HUDEP-2 (cell line): ENCODE measurements at regions not wholly inside any gene's neighbourhood (a gene's known extent, or its start where the extent isn't known, plus 50 kb on each side); places are given as distances from the start of the nearest gene placed in this dataset.

Experiments
- DNase-seq, 76 experiments: peaks; one replicate each; lab custom pipeline; 2025; ENCODE audit not compliant: unreplicated experiment in 76 of 76; lab: John Stamatoyannopoulos, UW

DNA sequence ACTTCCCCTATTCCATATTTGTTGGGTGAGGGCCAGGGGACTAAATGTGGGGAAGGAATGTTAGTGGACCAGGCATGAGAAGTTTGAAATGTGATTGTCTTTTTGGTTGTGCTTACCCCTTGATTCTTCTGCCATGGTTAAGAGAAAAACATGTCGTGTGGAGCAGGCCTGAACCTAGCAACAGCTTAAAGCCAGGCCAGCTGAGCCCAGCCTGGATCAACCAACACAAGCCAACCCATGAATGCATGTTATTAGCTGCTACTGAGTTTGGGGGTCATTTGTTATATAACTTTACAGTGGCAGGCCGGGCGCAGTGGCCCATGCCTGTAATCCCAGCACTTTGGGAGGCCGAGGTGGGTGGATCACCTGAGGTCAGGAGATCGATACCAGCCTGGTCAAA lies 52.4 kb upstream of the TRIO start:
- no peak for DNase-seq

DNA sequence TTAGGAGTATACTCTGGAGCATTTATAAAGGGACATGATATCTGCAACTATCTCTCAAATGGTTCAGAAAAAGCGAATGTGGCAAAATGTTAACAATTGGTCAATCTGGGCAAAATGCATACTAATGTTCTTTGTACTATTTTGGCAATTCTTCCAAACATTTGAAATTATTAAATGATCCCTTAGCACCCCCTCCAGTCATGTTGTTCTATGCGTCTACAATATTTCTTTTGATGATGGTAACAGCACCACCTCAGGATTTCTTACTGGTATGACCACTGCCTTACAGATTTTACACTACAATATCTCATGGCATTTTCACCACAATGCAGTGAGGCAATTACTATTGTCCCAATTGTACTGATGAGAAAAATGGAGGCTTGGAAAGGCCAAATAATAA lies 52.9 kb upstream of the TRIO start:
- no peak for DNase-seq

DNA sequence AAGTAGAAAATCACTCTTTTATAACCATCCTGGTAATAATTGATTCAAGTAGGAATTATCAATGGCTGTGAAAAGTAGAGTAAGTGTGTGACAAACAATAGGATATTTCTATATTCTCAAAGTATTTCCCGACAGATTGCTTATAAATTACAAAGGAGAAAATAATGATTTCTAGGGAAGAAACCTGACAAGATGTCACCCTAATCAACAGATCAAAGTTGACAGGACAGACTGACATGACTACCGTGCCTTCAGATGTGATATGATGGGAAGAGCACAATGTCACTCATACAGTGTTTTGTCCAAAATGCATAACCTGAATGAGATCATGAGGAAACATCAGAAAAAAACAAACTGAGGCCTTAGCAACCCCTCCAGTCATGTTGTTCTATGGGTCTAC lies 53.9 kb upstream of the TRIO start:
- no peak for DNase-seq

- DNase-seq, result no peak
Measured at GRCh38 chr5:14086261-14086660, 56.9 kb upstream of the TRIO start.

- no peak for DNase-seq
Measured at GRCh38 chr5:14082973-14083372, 60.2 kb upstream of the TRIO start.

- no peak for DNase-seq
Measured at GRCh38 chr5:14082523-14082922, 60.6 kb upstream of the TRIO start.

DNA sequence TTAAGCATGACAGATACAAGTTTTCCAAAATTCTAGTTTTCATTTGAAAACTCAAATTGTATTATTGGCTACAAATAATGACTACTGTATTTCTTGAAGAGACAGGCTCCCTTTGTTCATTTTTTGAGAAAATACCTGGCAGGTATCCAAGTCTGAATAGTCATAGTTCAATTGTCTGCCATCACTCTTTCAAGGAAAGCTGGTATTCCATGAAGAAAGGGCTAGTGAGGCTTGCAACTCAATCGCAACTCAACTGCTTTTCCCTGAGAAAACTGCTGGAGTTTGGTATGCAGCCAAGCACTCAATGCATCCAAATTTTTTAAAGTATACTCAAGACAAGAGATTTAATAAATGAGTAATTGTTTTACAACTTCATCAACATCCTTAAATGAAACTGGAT lies 61.4 kb upstream of the TRIO start:
- DNase-seq, result no peak

DNA sequence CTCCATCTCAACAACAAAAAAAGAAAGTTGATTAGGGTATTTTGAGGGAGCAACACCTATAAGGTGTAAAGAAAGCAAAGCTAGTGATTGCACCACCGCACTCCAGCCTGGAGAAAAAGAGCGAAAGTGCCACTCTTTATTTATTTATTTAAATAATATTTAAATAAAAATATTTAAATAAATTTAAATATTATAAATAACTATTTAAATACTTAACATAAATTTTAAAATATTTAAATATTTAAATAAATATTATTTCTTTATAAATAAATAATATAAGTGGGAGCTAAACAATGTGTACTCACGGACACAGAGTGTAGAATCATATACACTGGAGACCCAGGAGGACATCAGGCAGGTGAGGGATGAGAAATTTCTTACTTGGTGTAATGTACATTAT lies 64.4 kb upstream of the TRIO start:
- DNase-seq, result no peak

- DNase-seq, result peak in 1 of 76 experiments; percentile 1
Measured at GRCh38 chr5:14077501-14077900, 65.6 kb upstream of the TRIO start.

GRCh38 chr5:14076561-14076960 lies 66.6 kb upstream of the TRIO start:
- DNase-seq, result no peak

DNA sequence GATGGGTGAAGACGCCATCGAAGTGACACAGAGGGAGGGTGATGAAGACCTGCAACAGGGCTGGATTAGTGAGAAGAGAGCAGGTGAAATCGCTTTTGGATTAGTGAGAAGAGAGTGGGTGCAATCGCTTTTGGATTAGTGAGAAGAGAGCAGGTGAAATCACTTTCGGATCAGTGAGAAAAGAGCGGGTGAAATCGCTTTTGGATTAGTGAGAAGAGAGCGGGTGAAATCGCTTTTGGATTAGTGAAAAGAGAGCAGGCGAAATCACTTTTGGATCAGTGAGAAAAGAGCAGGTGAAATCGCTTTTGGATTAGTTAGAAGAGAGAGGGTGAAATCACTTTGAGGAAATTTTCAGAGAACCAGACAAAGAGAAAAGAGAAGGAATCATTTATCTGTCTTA lies 67.2 kb upstream of the TRIO start:
- no peak for DNase-seq

- DNase-seq, result no peak
Measured at GRCh38 chr5:14071433-14071832, 71.7 kb upstream of the TRIO start.

DNA sequence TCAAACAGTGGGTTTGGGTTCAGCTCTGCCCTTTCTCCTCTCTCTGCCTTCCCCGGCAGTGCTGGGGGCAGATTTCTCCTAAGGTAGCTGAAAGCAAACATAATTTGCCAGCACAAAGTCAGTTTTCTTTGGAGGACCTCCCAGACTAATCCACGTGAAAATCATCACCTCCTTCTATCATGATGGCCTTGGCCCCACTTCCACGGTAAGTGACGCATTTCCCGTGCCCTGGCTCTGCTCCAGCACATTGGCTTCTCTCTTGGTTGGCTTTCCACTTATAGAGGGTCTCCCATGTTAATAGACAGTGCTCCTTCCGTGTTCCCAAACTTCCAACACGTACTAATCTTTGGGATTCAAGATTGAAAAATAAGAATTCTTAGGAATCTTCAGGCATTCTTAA lies 74.1 kb upstream of the TRIO start:
- no peak for DNase-seq

DNA sequence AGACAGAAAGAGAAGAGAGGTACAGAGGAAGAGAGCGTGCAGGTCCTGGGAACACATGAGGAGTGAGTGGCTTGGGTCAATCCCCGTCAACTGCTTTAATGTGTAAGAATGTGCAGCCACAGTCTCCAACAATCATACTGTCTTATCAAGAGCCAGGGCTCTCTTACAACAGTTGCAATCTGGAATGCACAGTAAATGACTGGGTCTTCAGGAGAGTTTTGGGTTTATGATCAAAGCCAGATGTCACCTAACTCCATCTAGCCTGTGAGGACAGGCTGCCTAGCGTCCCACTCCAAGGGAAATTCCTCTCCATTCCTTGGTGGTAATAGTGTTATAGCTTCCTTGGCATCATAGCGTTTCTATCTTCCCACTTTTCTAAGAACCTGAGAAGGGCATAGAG lies 75.0 kb upstream of the TRIO start:
- no peak for DNase-seq

- no peak for DNase-seq
Measured at GRCh38 chr5:14066326-14066725, 76.8 kb upstream of the TRIO start.

DNA sequence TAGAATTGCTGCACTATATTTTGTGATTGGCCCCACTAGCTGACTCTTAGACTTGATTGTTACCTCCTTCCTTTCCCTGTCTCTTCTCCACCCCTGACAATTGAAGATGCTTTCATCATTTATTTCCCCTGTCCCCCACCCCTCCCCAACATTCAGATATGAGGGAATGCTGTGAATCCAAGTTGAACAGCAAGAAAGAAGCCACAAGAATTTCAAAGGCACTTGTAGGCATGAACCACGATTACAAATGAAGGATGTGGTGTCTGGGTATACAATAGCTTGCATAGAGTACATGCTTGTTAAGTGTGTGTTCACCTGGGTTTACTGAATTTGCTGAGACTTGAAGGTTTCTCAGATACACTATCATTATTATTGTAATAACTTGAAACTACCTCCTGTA lies 78.3 kb upstream of the TRIO start:
- DNase-seq, result no peak

GRCh38 chr5:14063691-14064090 lies 79.5 kb upstream of the TRIO start:
- DNase-seq, result no peak

DNA sequence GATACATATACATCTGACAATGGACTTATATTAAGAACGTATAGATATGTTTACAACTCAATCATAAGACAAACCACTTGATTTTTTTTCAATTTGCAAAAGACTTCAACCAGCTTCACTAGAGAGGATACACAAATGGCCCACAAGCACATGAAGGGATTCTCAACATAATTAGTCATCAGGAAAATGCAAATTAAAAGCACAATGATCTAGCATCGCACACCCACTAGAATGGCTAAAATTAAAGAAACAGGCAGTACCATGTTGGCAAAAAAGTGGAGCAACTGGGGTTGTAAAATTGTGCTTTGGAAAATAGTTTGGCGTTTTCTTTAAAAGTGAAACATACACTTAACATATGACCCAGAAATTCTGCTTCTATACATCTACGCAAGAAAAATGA lies 80.0 kb upstream of the TRIO start:
- DNase-seq, result no peak

GRCh38 chr5:14062178-14062577 lies 81.0 kb upstream of the TRIO start:
- DNase-seq, result no peak

- no peak for DNase-seq
Measured at GRCh38 chr5:14061106-14061505, 82.0 kb upstream of the TRIO start.

DNA sequence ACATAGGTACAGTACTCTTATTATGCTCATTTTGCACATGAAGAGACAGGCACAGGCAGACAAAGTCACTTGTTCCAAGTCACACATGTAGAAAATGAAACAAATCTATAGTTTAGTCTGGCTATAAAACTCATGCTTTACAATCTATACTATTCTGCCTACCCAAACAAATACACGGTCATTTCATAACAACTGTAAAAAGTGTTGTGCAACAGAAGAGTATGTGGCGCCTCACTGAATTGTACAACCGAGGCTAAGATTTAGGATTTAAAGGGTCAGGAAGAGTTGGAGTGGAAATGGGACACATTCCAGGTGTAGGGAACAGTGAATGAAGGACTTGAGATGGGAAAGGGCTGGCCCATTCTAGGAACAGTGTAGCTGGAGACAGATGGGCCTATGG lies 82.9 kb upstream of the TRIO start:
- no peak for DNase-seq

DNA sequence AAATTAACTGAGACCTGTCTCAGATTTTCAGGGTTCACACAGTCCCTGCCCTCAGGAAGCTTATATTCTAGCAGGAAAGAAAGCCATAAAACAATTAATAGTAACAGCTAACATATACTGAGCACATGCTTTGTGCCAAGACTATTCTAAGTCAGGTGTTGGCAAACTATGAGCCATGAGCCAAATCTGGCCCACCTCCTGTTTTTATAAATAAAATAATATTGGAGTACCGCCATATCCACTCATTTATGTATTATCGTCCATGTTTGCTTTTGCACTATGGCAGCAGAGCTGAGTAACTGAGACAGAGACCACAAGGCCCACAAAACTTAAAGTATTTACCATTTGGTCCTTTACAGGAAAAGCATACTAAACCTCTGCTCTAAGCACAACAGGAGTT lies 83.3 kb upstream of the TRIO start:
- DNase-seq, result no peak

DNA sequence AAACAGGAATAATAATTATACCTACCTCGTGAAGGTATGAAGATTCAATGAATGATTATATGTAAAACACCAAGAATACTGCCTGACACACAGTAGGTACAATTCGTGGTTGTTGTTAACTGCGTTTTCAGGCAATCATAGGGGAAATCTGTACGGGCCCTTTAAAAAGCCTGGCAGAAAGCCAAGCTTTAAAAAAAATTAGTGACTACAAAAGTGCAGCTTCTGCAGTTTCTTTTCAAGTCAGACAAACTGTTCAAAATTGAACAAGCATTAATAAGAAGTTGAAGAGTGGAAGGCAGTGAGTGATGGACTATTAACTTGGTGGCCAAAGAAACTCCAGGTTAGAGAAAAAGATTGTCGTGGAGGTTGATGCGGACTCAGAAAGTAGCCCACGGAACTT lies 85.9 kb upstream of the TRIO start:
- no peak for DNase-seq

GRCh38 chr5:14056039-14056438 lies 87.1 kb upstream of the TRIO start:
- no peak for DNase-seq
